ENCODE measurements at regions not wholly inside any gene's neighbourhood (a gene's known extent, or its start where the extent isn't known, plus 50 kb on each side); places are given as distances from the start of the nearest gene placed in this dataset.
"Not testable (repeated sequence)": the region's sequence is repeated elsewhere in the genome, so short reads cannot be mapped to it uniquely, and the experiment has no call there.

DNA sequence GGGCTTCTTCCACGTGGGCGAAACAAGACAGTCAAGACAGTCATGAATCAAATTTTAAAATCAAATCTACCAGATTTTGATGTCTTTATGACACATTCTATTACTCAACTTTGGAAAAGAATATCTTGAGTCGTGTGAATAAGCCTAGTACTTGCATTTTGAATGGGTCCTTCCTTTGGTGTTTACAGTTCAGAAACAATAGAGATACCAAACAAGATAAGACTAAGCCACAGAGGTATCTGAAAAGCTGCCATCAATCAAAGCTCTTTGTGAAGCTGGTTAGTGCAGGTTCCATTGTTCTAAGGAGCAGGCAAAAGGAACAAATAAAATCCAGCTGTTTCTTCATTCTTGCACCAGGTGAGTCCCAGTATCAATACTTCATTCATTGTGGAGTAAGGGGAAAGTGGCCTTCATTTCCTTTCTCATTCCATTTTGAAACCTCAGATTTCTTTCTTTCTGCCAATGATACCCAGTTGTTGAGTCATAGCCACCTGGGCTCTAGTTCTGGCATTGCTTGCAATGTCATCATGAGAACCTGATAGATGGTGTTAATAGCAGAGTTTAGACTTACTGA lies 151.7 kb upstream of the L3MBTL4 start:
- peaks cover 7% of the 10 kb centered on the region for H3K4me1 ChIP-seq (ENCODE audit: control insufficient read depth, insufficient read depth, low read length)
- DNase-seq = no peak
- no peaks in the 10 kb centered on the region for H3K9me3 ChIP-seq (replicated peaks; ENCODE audit: control insufficient read depth, low read depth, low read length)
- H3K36me3 ChIP-seq (ENCODE audit: control insufficient read depth, insufficient read depth, low read length) = no peaks in the 10 kb centered on the region
- H3K27ac ChIP-seq (ENCODE audit: low read length) = no peak overlapping the region
- WGBS (ENCODE audit: insufficient coverage) = 70% methylated on average over 2 of the region's 3 CpGs
- no peaks in the 10 kb centered on the region for H3K27me3 ChIP-seq (ENCODE audit: control insufficient read depth, insufficient read depth, low read length)
- no peak overlapping the region for H3K4me3 ChIP-seq (ENCODE audit: low read length)

DNA sequence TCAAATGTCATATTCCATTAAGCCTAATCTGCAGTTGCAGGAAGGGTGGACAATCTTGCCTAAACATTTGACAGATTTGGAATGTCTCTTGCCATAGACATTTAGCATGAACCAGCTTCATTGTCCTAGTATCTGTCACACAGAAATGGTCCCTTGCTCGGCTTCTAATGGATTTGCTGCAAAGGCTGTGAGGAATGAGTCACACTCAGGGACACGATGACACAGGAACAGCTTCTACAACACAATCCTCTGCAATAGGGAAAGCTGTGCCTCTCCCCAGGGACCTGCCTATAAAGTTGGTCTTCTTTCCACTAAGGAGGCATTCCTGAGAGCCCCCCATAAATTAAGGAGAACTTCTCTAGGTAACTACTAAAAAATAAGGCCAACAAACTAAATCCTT lies 155.1 kb upstream of the L3MBTL4 start:
- no CpG with 5 or more reads among the region's 2 CpGs for WGBS (ENCODE audit: insufficient coverage)
- no peaks in the 10 kb centered on the region for H3K9me3 ChIP-seq (replicated peaks; ENCODE audit: control insufficient read depth, low read depth, low read length)
- no peaks in the 10 kb centered on the region for H3K36me3 ChIP-seq (ENCODE audit: control insufficient read depth, insufficient read depth, low read length)
- no peak overlapping the region for H3K27ac ChIP-seq (ENCODE audit: low read length)
- no peak overlapping the region for H3K4me3 ChIP-seq (ENCODE audit: low read length)
- H3K4me1 ChIP-seq (ENCODE audit: control insufficient read depth, insufficient read depth, low read length) = no peaks in the 10 kb centered on the region
- no peaks in the 10 kb centered on the region for H3K27me3 ChIP-seq (ENCODE audit: control insufficient read depth, insufficient read depth, low read length)
- DNase-seq = no peak

DNA sequence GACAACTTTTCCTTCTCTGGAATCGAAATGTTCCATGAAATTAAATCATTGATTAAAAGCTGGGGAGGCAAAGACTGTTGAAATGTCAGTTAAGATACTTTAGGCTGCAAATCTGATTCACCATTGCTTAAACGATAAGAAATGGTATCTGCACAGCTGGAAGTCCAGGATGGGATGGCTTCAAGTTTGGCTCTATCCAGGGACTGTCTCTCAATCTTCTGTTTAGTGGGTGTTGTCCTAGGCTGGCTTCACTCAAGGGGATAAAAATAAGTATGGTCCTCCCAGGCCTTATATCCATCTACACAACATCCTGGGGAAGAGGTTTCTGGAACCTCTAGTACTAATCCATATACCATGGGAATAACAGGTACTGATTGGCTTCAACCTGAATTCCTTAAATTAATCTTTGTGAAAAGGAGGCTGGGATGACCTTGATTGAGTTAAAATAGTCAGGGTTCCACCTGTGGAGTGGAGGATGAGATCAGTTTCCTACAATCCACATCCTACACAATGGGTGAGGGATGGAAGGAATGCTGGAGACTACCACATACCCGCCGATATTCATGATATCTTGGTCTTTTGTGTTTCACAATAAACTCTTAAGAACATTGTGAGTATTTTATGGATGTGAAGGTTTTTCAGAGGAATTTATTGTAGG lies 156.0 kb upstream of the L3MBTL4 start:
- Histone ChIP-seq H3K4me1 (ENCODE audit: control insufficient read depth, insufficient read depth, low read length) (no peaks in the 10 kb centered on the region), H3K27me3 (ENCODE audit: control insufficient read depth, insufficient read depth, low read length) (no peaks in the 10 kb centered on the region), H3K36me3 (ENCODE audit: control insufficient read depth, insufficient read depth, low read length) (no peaks in the 10 kb centered on the region), H3K4me3 (ENCODE audit: low read length) (no peak overlapping the region), H3K27ac (ENCODE audit: low read length) (no peak overlapping the region), H3K9me3 (replicated peaks; ENCODE audit: control insufficient read depth, low read depth, low read length) (no peaks in the 10 kb centered on the region)
- 100% methylated on average over 1 of the region's 4 CpGs for WGBS (ENCODE audit: insufficient coverage)
- no peak for DNase-seq

DNA sequence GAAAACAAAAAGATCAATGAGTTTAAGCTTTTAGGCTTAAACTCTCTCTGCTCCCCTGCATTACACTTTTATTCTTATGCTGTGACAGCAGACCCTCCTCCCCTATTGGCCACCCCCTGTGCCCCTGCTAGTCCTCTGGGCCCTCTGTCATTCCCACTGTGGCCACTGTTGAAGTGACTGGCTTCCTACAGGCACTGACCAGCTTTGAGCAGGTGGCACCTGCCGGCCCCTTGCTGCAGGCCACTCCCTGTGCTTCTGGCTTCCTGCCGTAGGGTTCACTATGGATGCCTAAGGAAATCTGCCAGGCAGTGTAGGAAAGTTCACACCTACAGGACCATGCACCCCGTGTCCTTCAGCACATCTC lies 156.5 kb upstream of the L3MBTL4 start:
- no CpG with 5 or more reads among the region's 3 CpGs for WGBS (ENCODE audit: insufficient coverage)
- no peaks in the 10 kb centered on the region for H3K9me3 ChIP-seq (replicated peaks; ENCODE audit: control insufficient read depth, low read depth, low read length)
- H3K27me3 ChIP-seq (ENCODE audit: control insufficient read depth, insufficient read depth, low read length) = no peaks in the 10 kb centered on the region
- DNase-seq = no peak
- H3K36me3 ChIP-seq (ENCODE audit: control insufficient read depth, insufficient read depth, low read length) = no peaks in the 10 kb centered on the region
- H3K27ac ChIP-seq (ENCODE audit: low read length) = no peak overlapping the region
- no peaks in the 10 kb centered on the region for H3K4me1 ChIP-seq (ENCODE audit: control insufficient read depth, insufficient read depth, low read length)
- no peak overlapping the region for H3K4me3 ChIP-seq (ENCODE audit: low read length)

DNA sequence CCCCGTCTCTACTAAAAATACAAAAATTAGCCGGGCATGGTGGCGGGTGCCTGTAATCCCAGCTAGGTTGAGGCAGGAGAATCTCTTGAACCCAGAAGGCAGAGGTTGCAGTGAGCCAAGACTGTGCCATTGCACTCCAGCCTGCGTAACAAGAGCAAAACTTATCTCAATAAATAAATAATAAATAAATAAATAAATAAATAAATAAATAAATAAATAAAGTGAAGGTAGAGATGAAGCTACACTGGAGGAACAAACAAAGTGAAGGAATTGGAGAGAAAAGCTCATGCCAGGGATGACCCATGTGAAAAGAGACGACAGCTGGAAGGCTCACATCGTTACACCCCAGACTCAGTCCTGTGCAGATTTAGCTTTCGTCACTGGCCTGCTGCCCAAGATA lies 157.3 kb upstream of the ARHGAP28 start:
- not testable (repeated sequence) for H3K9me3 ChIP-seq (replicated peaks; ENCODE audit: control insufficient read depth, low read depth, low read length); H3K27me3 ChIP-seq (ENCODE audit: control insufficient read depth, insufficient read depth, low read length); H3K36me3 ChIP-seq (ENCODE audit: control insufficient read depth, insufficient read depth, low read length); H3K4me1 ChIP-seq (ENCODE audit: control insufficient read depth, insufficient read depth, low read length); H3K27ac ChIP-seq (ENCODE audit: low read length); DNase-seq; H3K4me3 ChIP-seq (ENCODE audit: low read length)
- 90% methylated on average over 2 of the region's 7 CpGs for WGBS (ENCODE audit: insufficient coverage)

DNA sequence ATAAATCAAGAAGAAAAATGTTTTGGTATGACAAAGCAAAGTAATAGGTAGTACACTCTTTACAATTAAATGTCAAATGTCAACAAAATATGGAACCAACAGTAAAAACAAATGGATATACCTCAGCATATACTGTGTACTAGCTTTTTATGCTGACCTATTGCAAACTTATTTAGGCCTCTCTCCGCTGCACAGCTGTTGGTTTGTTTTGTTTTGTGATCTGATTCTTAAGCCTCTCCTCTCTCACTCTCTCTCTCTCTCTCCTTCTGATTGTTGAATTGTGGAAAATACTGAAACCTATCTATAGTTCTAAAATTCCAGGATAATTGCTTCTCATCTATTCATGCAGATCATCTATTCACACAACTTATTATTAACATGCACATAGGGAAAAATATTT lies 154.9 kb upstream of the ARHGAP28 start:
- no CpG with 5 or more reads among the region's 1 CpG for WGBS (ENCODE audit: insufficient coverage)
- H3K9me3 ChIP-seq (replicated peaks; ENCODE audit: control insufficient read depth, low read depth, low read length) = no peaks in the 10 kb centered on the region
- no peak overlapping the region for H3K27ac ChIP-seq (ENCODE audit: low read length)
- no peak overlapping the region for H3K4me3 ChIP-seq (ENCODE audit: low read length)
- no peak for DNase-seq
- H3K36me3 ChIP-seq (ENCODE audit: control insufficient read depth, insufficient read depth, low read length) = no peaks in the 10 kb centered on the region
- H3K27me3 ChIP-seq (ENCODE audit: control insufficient read depth, insufficient read depth, low read length) = no peaks in the 10 kb centered on the region
- no peaks in the 10 kb centered on the region for H3K4me1 ChIP-seq (ENCODE audit: control insufficient read depth, insufficient read depth, low read length)

DNA sequence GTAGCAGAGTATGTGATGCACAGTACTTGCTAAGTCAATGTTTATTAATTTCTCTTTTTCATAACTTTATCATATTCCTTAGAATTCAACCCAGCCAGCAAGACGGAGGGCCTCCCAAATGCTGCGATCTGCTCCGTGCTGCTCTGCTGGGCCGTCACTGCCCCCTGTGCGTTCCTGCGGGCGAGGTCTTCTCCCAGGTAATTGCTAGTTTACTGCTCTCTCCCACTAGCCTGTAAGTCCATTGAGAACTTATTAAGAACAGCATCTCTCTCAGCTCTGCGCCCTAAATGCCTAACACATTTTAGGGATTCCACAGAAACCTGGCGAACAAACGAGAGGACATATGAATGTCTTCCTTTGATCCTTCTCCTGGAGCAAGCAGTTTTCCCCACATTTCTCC lies 153.6 kb upstream of the ARHGAP28 start:
- WGBS (ENCODE audit: insufficient coverage) = 84% methylated on average over 7 of the region's 10 CpGs
- H3K4me1 ChIP-seq (ENCODE audit: control insufficient read depth, insufficient read depth, low read length) = no peaks in the 10 kb centered on the region
- H3K4me3 ChIP-seq (ENCODE audit: low read length) = no peak overlapping the region
- no peak overlapping the region for H3K27ac ChIP-seq (ENCODE audit: low read length)
- no peaks in the 10 kb centered on the region for H3K9me3 ChIP-seq (replicated peaks; ENCODE audit: control insufficient read depth, low read depth, low read length)
- H3K36me3 ChIP-seq (ENCODE audit: control insufficient read depth, insufficient read depth, low read length) = no peaks in the 10 kb centered on the region
- no peak for DNase-seq
- H3K27me3 ChIP-seq (ENCODE audit: control insufficient read depth, insufficient read depth, low read length) = no peaks in the 10 kb centered on the region

DNA sequence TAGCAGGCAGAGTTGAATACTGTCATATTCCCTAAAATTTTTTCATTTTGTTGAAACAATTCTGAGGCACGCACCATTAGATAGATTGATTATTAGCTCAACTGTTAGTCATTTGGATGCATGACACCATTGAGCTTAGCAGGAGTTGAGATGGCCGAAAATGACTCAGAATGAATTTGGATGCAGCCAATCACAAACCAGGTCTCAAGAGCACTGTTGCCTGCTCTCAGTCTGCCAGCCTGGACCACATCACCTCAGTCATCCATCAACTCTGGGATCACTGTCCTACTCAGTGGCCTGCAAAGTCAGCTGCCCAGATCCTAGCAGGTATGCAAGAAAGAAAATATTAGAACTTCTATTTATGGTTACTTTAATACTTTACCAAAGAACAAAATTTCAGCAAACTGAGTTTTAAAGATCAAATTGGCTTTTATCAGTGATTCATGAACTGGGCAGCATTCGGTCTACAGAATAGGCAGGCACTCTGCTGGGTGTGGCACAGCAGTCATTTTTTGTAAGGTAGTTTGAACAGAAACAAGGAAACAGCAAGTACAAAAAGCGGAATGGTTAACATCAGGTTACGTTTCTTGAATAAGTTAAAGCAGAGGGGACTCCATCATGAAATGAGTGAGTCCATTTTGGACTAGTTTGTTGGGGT lies 152.7 kb upstream of the ARHGAP28 start:
- Histone ChIP-seq H3K4me1 (ENCODE audit: control insufficient read depth, insufficient read depth, low read length) (no peaks in the 10 kb centered on the region), H3K9me3 (replicated peaks; ENCODE audit: control insufficient read depth, low read depth, low read length) (no peaks in the 10 kb centered on the region), H3K27ac (ENCODE audit: low read length) (no peak overlapping the region), H3K27me3 (ENCODE audit: control insufficient read depth, insufficient read depth, low read length) (no peaks in the 10 kb centered on the region), H3K36me3 (ENCODE audit: control insufficient read depth, insufficient read depth, low read length) (no peaks in the 10 kb centered on the region), H3K4me3 (ENCODE audit: low read length) (no peak overlapping the region)
- DNase-seq = no peak
- WGBS (ENCODE audit: insufficient coverage) = 98% methylated on average over 5 of the region's 5 CpGs

DNA sequence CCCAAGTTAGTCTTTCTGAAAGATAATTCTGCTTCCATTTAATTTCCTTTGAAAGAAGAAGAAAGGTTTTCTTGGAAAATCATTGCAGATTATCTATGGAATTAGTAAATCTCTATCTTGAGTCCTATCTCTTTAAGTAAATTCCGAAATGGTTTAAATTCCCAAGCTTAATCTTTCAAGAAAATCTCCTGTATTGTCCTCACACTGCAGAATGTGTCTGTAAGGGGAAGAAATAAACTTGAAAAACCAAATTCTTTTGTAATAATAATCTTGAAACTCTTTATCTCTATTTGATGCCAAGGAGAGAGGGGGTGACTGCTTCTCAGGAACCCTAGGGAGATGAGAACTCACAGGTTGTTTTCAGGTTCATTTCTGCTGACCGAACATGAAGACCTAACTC lies 150.8 kb upstream of the ARHGAP28 start:
- DNase-seq = no peak
- WGBS (ENCODE audit: insufficient coverage) = no CpG with 5 or more reads among the region's 2 CpGs
- peaks cover 3% of the 10 kb centered on the region for H3K9me3 ChIP-seq (replicated peaks; ENCODE audit: control insufficient read depth, low read depth, low read length)
- no peak overlapping the region for H3K27ac ChIP-seq (ENCODE audit: low read length)
- no peak overlapping the region for H3K4me3 ChIP-seq (ENCODE audit: low read length)
- H3K36me3 ChIP-seq (ENCODE audit: control insufficient read depth, insufficient read depth, low read length) = no peaks in the 10 kb centered on the region
- H3K27me3 ChIP-seq (ENCODE audit: control insufficient read depth, insufficient read depth, low read length) = no peaks in the 10 kb centered on the region
- H3K4me1 ChIP-seq (ENCODE audit: control insufficient read depth, insufficient read depth, low read length) = no peaks in the 10 kb centered on the region

DNA sequence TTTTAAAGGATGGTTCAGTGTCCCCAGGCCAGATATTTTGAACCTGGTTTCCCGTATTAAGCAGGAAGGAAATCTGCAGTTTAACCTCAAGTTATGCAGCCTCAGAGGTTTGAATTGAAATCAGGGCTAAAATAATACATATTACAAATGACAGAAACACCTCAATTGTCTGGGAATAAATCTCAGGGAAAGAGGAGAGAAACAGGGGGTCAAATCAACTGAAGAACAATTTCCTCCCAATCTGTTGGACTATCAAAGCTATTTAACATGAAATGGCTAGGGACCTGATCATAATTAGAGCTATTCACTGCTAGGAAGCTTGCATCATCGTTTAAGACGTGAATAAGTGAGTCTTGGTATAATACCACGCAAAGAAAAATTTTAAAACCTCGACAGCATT lies 150.0 kb upstream of the ARHGAP28 start:
- no CpG with 5 or more reads among the region's 5 CpGs for WGBS (ENCODE audit: insufficient coverage)
- DNase-seq = no peak
- Histone ChIP-seq H3K4me3 (ENCODE audit: low read length) (no peak overlapping the region), H3K27ac (ENCODE audit: low read length) (no peak overlapping the region), H3K4me1 (ENCODE audit: control insufficient read depth, insufficient read depth, low read length) (no peaks in the 10 kb centered on the region), H3K9me3 (replicated peaks; ENCODE audit: control insufficient read depth, low read depth, low read length) (peaks cover 7% of the 10 kb centered on the region), H3K36me3 (ENCODE audit: control insufficient read depth, insufficient read depth, low read length) (no peaks in the 10 kb centered on the region), H3K27me3 (ENCODE audit: control insufficient read depth, insufficient read depth, low read length) (no peaks in the 10 kb centered on the region)
